Mammary epithelial cell (primary cell): ENCODE measurements at regions not wholly inside any gene's neighbourhood (a gene's known extent, or its start where the extent isn't known, plus 50 kb on each side); places are given as distances from the start of the nearest gene placed in this dataset.

Source experiments
- CTCF ChIP-seq, 2 donors: IDR thresholded peaks in 1 of 2; conservative IDR thresholded peaks in 1 of 2; 2 replicates each; pipeline ENCODE4 v1.5.1; 2011 to 2012; ENCODE audit warnings: inconsistent platforms in 2 of 2, low read length in 2 of 2, mild to moderate bottlenecking in 2 of 2, control low read depth in 1 of 2, low read depth in 1 of 2; ENCODE audit not compliant: insufficient read depth in 1 of 2; ENCODE audit errors: extremely low read depth in 1 of 2
- EZH2 ChIP-seq: IDR thresholded peaks from 2 replicates; pipeline ENCODE4 v1.6.1; 2012; ENCODE audit warnings: low read length, inconsistent platforms, borderline replicate concordance

- TF ChIP-seq EZH2 = no peak
- TF ChIP-seq CTCF (conservative IDR thresholded peaks at IDR 0.05 in 1 of 2, IDR thresholded peaks at IDR 0.05 in 1 of 2; ENCODE audit: extremely low read depth in 1 of 2, insufficient read depth in 1 of 2, low read depth in 1 of 2, low read length in 2 of 2) = no peak
Observed at GRCh38 chr12:75699728-75700496, 188.5 kb upstream of the KRR1 start.
